ENCODE measurements at regions not wholly inside any gene's neighbourhood (a gene's known extent, or its start where the extent isn't known, plus 50 kb on each side); places are given as distances from the start of the nearest gene placed in this dataset.

DNA sequence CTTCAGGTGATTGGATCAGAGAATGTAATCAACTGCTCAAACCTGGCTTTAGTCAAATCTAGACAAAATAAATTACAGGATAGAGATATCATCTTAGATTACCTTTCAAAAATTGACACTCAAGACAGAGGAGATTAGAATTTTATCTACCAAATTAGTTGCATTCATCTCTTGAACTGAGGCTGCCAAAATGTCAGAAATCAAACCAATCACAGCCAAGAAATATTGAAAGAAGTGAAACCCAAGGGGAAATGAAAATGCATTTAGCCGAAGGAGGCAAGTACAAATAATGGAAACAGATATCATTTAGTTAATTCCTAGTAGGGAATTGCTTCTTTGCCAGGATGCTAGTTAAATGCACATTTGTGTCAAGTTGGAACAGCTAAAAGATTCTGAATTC is 261.1 kb upstream of the PDZRN3 start:
- H2AFZ ChIP-seq (ENCODE audit: low read depth), result no peak overlapping the region
- no peak overlapping the region for H3K27ac ChIP-seq (ENCODE audit: low read depth in 2 of 2, low read length in 1 of 2)
- no peaks in the 10 kb centered on the region for H3K79me2 ChIP-seq (ENCODE audit: insufficient read depth)
- H3K4me2 ChIP-seq, result no peak overlapping the region
- H4K20me1 ChIP-seq (ENCODE audit: insufficient read depth), result no peaks in the 10 kb centered on the region
- no peaks in the 10 kb centered on the region for H3K36me3 ChIP-seq (replicated peaks in 1 of 2; ENCODE audit: control insufficient read depth in 1 of 2, insufficient read depth in 2 of 2, low read length in 1 of 2)
- DNase-seq, result no peak
- ChIA-PET POLR2A (no interaction called here), CTCF (interaction anchor here (1.6 kb wide), 1 partner anchor 14 kb away, joined by 5 read pairs; no protein-coding TSS in a partner anchor)
- H3K4me3 ChIP-seq (ENCODE audit: low read depth in 2 of 2, low read length in 1 of 2), result no peak overlapping the region
- TF ChIP-seq MAX (IDR thresholded peaks at IDR 0.05; ENCODE audit: low read depth) (no peak), TAF1 (IDR thresholded peaks at IDR 0.05; ENCODE audit: borderline replicate concordance, low read depth, low read length) (no peak), FOSL2 (IDR thresholded peaks at IDR 0.05; ENCODE audit: borderline replicate concordance, low read depth) (no peak), PBX3 (IDR thresholded peaks at IDR 0.05) (no peak), FOXM1 (IDR thresholded peaks at IDR 0.05; ENCODE audit: low read depth) (no peak)
- H3K9ac ChIP-seq, result no peak overlapping the region
- no peaks in the 10 kb centered on the region for H3K9me2 ChIP-seq
- no peaks in the 10 kb centered on the region for H3F3A ChIP-seq (replicated peaks; ENCODE audit: insufficient read depth)
- no peaks in the 10 kb centered on the region for H3K27me3 ChIP-seq (ENCODE audit: insufficient read depth)
- 35% methylated on average over 1 of the region's 1 CpG for WGBS (ENCODE audit: low lambda C conversion rate)
- H3K9me3 ChIP-seq, result no peaks in the 10 kb centered on the region
- H3K4me1 ChIP-seq (ENCODE audit: control insufficient read depth in 1 of 2, insufficient read depth in 2 of 2, low read depth in 1 of 2, low read length in 1 of 2), result no peaks in the 10 kb centered on the region

DNA sequence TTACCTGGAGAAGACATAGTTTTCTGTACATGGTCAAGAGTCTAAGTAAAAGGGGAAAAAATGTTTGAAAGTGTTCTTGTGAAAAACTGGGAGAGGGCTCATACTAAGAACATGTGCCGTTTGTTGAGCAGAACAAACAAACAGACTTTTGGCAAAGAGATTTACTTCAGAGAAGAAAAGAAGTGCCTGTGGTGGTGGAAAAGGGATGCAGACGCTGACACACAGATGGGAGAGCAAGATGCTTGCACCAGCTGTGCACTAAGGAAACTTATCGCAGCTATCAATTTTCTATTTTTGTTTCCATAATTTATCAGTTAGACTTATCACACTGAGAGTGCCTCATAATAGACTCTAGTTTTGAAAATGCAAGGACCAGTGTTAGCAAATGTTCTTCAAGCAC is 259.6 kb upstream of the PDZRN3 start:
- no peaks in the 10 kb centered on the region for H3K9me2 ChIP-seq
- H3K4me1 ChIP-seq (ENCODE audit: control insufficient read depth in 1 of 2, insufficient read depth in 2 of 2, low read depth in 1 of 2, low read length in 1 of 2), result no peaks in the 10 kb centered on the region
- H3K36me3 ChIP-seq (replicated peaks in 1 of 2; ENCODE audit: control insufficient read depth in 1 of 2, insufficient read depth in 2 of 2, low read length in 1 of 2), result no peaks in the 10 kb centered on the region
- no peak for DNase-seq
- H3K27me3 ChIP-seq (ENCODE audit: insufficient read depth), result no peaks in the 10 kb centered on the region
- no peak overlapping the region for H2AFZ ChIP-seq (ENCODE audit: low read depth)
- ChIA-PET POLR2A (no interaction called here), CTCF (interaction anchor here (0.6 to 1.0 kb wide), 2 partner anchors 9 to 15 kb away, joined by 3 read pairs; no protein-coding TSS in a partner anchor)
- no peak overlapping the region for H3K9ac ChIP-seq
- H3K79me2 ChIP-seq (ENCODE audit: insufficient read depth), result no peaks in the 10 kb centered on the region
- TF ChIP-seq RFX5 (IDR thresholded peaks at IDR 0.05; ENCODE audit: low read length), result no peak
- no peaks in the 10 kb centered on the region for H4K20me1 ChIP-seq (ENCODE audit: insufficient read depth)
- no peak overlapping the region for H3K4me3 ChIP-seq (ENCODE audit: low read depth in 2 of 2, low read length in 1 of 2)
- WGBS (ENCODE audit: low lambda C conversion rate), result 56% methylated on average over 3 of the region's 3 CpGs
- no peaks in the 10 kb centered on the region for H3F3A ChIP-seq (replicated peaks; ENCODE audit: insufficient read depth)
- H3K9me3 ChIP-seq, result no peaks in the 10 kb centered on the region
- no peak overlapping the region for H3K27ac ChIP-seq (ENCODE audit: low read depth in 2 of 2, low read length in 1 of 2)
- no peak overlapping the region for H3K4me2 ChIP-seq

DNA sequence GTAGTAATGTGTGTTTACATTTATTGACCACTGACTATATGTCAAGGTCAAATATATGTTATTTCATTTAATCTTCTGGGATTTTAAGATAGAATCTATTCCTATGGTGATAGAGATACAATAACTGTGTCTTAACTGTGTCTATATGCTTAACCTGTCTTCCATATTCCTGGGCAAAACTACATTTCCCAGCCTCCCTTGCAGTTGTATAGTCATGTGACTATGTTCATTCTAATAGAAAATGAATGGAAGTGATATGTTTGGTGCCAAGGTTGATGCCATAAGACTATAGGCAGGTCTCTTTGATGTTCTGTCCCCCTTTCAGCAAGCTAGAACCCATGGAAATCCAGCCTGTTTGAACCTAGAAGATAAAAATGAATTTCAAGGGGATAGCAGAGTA is 258.8 kb upstream of the PDZRN3 start:
- Histone ChIP-seq H3K9me3 (no peaks in the 10 kb centered on the region), H3K9ac (no peak overlapping the region), H3F3A (replicated peaks; ENCODE audit: insufficient read depth) (no peaks in the 10 kb centered on the region), H3K36me3 (replicated peaks in 1 of 2; ENCODE audit: control insufficient read depth in 1 of 2, insufficient read depth in 2 of 2, low read length in 1 of 2) (no peaks in the 10 kb centered on the region), H4K20me1 (ENCODE audit: insufficient read depth) (no peaks in the 10 kb centered on the region), H3K27ac (ENCODE audit: low read depth in 2 of 2, low read length in 1 of 2) (no peak overlapping the region), H3K4me3 (ENCODE audit: low read depth in 2 of 2, low read length in 1 of 2) (no peak overlapping the region), H3K4me2 (no peak overlapping the region), H2AFZ (ENCODE audit: low read depth) (no peak overlapping the region), H3K27me3 (ENCODE audit: insufficient read depth) (no peaks in the 10 kb centered on the region), H3K4me1 (ENCODE audit: control insufficient read depth in 1 of 2, insufficient read depth in 2 of 2, low read depth in 1 of 2, low read length in 1 of 2) (no peaks in the 10 kb centered on the region), H3K9me2 (no peaks in the 10 kb centered on the region), H3K79me2 (ENCODE audit: insufficient read depth) (no peaks in the 10 kb centered on the region)
- POLR2A ChIA-PET, result no interaction called here
- no peak for DNase-seq
- TF ChIP-seq MEF2A (IDR thresholded peaks at IDR 0.05; ENCODE audit: borderline replicate concordance, low read depth), result no peak
- TF ChIP-seq TEAD4 (IDR thresholded peaks at IDR 0.05; ENCODE audit: borderline replicate concordance, insufficient read depth), result no peak
- no peak for TF ChIP-seq ELF1 (IDR thresholded peaks at IDR 0.05)
- TF ChIP-seq TCF12 (IDR thresholded peaks at IDR 0.05), result no peak
- TF ChIP-seq, protein P1, sequence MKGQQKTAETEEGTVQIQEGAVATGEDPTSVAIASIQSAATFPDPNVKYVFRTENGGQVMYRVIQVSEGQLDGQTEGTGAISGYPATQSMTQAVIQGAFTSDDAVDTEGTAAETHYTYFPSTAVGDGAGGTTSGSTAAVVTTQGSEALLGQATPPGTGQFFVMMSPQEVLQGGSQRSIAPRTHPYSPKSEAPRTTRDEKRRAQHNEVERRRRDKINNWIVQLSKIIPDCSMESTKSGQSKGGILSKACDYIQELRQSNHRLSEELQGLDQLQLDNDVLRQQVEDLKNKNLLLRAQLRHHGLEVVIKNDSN (IDR thresholded peaks at IDR 0.05; ENCODE audit: borderline replicate concordance, low read depth), result peak; percentile 70; the same call in 1 of the 2 replicates
- CTCF ChIA-PET, result no interaction called here
